ENCODE measurements at regions not wholly inside any gene's neighbourhood (a gene's known extent, or its start where the extent isn't known, plus 50 kb on each side); places are given as distances from the start of the nearest gene placed in this dataset.

DNA sequence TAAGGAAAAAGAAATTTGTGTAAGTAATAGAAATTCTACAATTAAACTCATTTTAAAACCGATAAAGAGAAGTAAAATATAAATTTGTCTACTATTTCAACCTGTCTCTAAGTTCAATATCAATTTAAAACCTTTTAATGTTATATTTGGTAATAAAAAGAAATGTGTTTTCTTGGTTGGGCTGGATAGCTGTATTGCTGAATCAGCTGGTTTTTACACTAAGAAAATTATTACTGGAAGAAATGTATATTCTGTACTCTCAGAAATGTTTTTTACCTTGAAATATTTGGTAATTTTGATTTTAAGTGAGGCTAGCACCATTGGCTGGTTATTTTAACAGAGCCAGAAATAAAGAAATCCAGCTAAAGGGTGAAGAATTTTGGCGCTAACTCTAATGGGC is 87.1 kb upstream of the CNTNAP4 start:
- DNase-seq = no peak

DNA sequence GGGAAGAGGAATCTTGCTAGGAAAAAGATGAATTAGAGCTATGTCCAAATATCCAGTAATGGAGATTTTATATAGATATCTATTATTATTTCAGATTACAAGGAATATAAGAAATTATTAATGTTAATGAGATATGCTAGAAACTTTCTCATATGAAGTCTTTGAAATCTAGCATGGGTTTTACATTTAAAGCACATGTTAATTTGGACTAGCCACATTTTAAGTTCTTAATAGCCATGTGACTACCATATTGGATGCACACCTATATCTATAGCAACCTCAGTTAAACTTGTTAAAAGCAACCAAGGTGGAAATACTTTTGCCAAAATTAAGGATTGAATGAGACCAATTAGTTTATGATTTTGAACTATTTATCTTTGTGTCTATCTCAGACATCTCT is 86.7 kb upstream of the CNTNAP4 start:
- DNase-seq = no peak

DNA sequence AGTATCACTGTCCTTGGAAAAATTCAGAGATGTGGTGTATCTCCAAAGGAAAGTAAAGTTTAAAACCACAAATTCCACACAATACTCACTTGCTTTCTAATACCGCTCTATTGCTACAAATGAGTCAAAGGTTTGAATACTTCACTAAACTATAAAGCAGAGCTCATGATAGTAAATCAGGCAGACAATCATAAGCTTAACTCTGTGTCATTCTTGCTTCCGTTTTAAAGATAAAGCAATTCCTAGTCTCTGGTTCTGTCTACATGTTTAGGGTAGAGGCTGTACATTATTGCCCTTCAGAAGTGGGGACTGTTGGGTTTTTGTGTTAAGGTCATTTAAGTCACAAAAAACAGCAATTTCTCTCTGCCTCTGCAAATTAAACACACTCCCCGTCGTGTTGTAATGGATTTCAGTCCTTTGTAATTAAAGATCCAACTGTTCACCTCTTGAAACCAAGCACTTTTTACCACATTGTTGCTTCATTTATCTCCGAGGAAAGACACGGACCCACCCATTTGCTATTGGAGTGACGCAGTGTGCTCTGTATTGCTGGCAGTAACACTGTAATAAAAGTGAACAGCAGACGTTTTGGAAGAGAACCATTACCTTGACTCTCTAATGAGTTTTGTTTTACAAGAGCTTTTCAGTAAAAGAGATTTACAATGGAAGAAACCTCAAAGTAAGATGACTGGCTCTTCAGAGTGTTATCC is 83.1 kb upstream of the CNTNAP4 start:
- no peak for DNase-seq

DNA sequence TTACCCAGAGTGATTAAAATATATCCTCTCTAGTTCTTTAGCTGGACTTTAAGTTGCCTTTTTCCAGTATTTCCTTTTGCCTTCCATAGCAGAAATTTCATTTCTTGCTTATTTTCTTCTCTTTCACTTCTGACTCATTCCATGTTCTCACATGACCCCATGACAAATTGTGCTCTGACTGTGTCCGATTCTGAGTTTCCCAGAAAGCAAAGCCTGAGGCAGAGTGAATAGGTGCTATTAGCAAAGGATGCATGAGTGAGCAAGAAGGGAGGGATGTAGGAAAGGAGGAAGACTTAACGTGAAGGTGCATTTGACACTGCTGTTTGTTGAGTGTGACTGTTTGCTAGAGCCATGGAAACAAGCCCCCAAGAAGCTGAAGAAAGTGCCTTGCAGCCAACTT is 82.6 kb upstream of the CNTNAP4 start:
- no peak for DNase-seq

DNA sequence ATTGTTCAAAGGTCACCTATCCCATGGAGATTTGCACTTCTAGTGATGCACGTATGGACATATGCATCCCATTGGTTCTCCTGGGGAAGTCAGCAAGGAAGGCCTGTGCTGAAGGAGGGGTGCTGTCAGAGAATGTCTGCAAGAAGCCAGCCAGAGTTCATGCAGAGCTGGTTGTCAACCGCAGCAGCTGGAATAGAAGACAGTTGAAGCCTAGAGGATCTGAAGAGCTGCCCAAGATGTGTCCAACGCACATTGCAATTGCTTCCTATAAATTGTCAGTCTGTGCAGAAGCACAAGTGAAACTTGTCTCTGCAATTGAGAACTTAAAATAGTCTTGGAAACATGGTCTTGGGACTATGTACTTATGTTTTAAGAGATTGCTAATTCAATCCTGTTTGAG is 82.1 kb upstream of the CNTNAP4 start:
- no peak for DNase-seq

DNA sequence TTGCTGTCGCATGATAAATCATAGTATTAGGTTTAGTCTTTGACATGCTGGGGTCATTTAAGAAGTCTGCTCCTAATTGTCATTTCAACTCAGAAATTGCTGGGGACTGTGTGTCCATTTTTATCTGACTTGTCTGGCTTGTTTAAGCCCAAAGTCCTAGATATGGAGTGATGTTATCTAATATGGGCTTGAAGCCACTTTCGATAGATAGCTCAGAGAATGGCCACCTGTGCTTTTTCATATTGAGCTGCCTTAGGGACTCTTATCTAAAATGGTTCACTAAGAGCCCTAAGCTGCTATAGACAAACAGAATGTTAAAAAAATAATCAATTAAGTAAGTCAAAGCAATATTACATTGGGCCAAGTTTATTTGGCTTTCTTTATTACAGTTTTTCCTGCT is 81.6 kb upstream of the CNTNAP4 start:
- no peak for DNase-seq

DNA sequence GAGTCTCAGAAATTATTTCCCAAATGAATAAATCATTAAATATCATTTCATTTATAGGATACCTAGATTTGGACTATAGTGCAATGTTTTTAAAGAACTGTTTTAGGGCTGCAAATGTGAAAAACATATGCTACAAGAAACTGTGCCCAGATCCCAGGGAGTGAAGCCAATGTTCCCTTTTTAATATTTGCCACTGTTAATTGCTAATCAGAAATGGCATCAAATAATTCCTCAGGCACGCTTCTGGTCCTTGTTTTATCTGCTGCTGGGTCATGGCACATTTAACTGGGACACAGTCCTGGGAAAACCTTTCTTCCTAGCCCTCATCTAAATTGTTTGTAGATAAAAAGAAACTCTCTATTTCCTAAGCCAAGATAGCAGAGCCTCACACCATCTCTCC is 79.3 kb upstream of the CNTNAP4 start:
- DNase-seq = no peak

DNA sequence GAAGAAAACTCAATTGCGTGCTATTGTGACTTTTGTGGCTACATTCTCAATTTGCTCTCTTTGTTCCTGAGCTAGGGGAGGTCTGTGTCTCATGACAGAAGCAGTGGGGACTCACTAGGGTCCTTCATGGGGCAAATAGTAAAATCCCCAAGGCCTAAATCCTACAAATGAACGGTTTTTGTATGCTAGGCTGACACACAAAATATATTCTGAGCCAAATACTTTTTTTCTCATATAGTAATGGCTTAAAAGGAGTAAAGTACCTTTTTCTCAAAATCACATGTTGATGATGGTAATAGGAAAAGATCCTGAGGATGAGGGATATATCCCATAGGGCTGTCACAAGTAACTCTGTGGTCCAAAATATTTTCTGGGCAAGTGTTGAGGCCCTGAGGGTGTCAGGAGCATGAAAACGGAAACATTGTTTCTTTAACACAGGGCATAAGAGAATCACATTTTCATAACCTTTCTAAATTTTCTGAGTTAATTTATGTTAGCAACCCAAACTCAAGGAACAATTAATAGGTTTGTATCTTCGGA is 77.5 kb upstream of the CNTNAP4 start:
- DNase-seq = no peak

DNA sequence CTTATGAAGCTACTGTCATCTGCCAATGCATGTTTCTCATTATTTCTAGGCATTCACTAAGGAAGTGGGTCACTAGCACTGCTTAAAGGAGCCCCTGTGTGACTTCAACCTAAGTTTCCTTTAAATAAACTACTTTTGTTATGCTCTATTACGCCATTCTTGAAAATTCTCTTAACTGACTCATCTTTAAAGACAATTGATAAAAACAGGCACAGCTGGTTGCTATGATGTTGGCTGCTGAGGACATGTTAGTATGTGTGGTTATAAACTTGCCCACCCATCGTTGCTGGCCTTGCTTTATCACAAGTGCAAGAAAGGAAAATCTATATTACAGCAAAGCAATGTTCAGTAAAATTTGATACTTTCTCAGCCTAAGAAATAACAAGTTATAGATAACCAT is 75.8 kb upstream of the CNTNAP4 start:
- DNase-seq = no peak

DNA sequence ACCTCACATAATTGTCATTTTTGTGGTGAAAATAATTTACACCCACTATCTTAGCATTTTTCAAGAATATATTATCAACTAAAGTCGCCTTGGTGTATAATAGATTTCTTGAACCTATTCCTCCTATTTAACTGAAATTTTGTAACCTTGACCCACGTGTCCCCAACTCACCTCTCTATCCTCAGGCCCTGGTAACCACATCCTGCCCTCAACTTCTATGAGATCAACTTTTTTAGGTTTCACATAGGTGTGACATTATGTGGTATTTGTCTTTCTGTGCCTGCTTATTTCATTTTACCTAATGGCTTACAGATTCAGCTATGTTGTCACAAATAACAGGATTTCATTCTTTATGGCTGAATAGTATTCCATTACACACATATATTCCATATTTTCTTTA is 73.0 kb upstream of the CNTNAP4 start:
- DNase-seq = no peak

DNA sequence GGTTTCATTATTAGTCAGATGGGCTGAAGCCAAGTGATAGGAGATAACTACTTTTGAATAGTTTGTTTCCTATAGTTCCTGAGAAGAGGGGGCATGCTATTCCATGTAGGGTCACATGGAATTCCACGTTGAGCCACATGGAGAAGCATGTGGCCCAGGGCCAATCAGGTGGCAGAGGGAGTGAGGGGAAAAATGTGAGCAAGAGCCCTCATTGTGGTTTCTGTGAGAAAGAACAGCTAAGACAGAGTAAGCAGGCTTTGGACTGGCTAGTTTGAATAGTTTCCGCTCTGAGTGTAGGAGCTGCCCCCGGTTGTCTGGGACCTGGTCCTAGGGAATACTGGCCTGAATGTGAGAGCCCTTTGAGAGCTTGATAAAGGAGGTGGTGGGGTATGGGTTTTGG is 69.9 kb upstream of the CNTNAP4 start:
- no peak for DNase-seq

DNA sequence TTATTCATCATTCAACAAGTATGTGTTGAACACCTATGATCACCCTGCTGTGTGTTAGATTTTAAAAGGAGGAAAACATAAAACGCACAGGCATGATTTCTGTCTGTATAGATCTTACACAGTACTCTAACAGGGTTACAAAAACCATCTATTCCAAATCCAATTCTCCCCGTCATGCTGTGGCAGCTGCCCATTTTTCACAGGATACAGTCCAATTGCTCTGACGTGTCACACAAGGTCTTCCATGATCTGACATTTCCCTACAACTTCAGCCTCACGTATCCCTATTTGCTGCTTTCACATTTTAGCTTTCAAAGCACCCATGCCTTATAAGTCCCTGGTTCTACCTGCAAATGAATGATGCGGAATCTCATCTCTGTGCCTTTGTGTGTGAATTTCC is 67.0 kb upstream of the CNTNAP4 start:
- DNase-seq = no peak

DNA sequence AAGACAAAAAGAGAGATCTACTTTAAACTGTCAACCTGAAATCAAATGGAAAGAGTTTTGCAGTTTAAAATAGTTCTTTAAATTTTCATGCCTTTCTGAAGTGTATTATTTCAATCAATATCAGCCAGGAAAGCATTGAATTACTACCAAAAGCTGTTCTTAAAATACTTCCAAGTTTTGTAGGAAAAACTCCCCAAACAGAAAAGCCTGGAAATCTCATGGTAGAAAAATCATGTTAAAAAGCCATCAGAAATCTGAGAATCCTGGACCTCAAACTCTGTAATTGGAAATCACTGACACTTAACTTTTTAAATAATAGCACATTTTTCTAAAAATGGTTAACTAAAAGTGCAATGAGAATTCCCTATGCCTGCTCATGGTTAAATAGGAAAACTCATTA is 63.3 kb upstream of the CNTNAP4 start:
- DNase-seq = no peak

DNA sequence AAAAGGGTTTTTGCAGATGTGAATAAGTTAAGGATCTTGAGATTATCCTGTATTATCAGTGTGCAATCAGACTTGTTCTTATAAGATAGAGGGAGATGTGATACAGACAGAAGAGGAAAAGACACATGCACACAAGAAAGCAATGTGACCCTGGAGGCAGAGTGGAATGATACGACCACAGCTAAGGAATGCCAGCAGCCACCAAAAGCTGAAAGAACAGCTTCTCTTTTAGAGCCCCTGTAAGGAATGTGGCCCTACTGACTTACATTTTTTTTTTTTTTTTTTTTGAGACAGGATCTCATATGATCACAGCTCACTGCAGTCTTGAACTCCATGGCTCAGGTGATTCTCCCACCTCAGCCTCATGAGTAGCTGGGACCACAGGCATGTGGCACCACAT is 62.3 kb upstream of the CNTNAP4 start:
- no peak for DNase-seq

DNA sequence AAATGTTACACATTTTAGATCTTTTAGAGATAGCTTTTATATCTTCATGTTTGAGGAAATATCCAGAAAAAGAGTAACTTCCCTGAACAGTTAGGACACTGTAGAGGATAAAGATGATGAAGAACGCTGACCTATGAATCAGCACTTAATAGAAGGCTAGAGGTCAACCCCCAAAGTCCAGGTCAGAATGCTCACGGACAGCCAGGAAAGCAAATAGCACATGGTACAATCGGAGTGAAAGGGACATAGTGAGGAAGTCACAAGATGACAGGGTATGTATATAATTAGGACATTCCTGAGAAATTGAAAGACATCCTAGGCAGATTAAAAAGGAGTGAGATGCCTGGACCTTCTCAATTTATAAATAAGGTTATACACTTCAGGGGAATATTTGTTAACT is 55.1 kb upstream of the CNTNAP4 start:
- DNase-seq = no peak

DNA sequence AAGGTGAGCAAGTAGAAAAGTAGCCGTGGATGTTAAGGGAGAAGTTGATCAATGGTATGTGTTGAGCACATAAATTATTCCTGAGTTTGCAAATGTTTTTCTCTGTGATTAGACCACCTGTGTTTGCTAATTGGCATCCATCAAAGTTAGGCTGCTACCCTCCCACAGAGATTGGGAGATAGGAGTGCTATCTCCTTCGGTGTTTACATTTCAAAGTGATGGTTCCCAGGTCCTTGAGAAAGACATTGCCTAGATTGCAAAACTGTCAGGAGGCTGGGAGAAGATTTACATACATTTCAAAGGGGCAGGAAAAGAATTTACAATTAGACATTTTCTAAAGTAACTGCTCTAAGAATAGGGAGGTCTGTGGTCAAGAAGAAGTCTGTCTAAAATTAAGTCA is 54.3 kb upstream of the CNTNAP4 start:
- DNase-seq = no peak

DNA sequence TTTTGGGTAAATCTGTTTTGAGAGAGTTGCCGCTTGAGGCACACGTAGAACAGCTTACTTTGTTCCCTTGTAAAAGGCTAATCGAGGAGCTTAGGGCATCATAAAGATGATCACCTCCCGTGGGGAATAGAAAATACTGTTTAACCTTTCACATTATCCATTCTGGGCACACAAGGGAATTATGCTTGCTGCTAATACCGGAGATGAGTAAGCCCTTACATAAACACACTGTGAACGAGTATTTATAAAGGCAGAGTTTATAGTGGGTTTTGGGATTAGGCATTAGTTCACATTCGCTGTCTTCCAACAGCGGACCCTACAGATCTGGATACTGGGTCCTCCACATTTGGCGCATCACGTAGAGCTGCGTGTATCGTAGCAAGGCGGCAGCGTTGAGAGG is 51.2 kb upstream of the CNTNAP4 start:
- no peak for DNase-seq

DNA sequence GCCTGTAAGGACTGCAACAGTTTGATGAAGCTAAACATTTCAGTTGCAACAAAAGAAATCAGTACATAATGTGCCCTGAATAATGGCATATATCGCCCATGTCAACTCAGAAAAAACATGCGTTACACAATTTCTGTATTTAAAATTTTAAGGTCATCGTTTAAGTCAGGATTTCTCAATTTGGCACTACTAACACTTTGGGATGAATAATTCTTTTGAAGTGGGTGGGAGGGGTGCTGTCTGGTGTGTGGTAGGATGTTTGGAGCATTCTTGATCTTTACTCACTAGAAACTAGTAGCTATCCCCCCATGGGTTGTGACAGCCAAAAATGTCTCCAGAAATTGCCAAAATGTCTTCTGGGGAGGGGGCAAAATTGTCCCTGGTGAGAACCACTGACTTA is 50.7 kb upstream of the CNTNAP4 start:
- no peak for DNase-seq
